Cardiac muscle cell (in vitro differentiated cells and primary cell): ENCODE measurements at regions not wholly inside any gene's neighbourhood (a gene's known extent, or its start where the extent isn't known, plus 50 kb on each side); places are given as distances from the start of the nearest gene placed in this dataset.
"Not testable (repeated sequence)": the region's sequence is repeated elsewhere in the genome, so short reads cannot be mapped to it uniquely, and the experiment has no call there.

ENCODE experiments used
- DNase-seq, 2 donors: peaks; one replicate each; pipeline versions ENCODE4 v3.0.0 to v3.0.0-alpha.2; 2010 to 2017; ENCODE audit warnings: low read depth in 1 of 2, low spot score in 1 of 2
- H3K27ac ChIP-seq: fragments of 200-600 bp; sonication (generic); 2 replicates; pipeline ENCODE4 v1.5.1; 2016
- H3K27me3 ChIP-seq: fragments of 200-600 bp; sonication (generic); 2 replicates; pipeline ENCODE4 v1.6.0; 2016; ENCODE audit warnings: control low read depth
- H3K36me3 ChIP-seq: fragments of 200-600 bp; sonication (generic); 2 replicates; pipeline ENCODE4 v1.5.1; 2016; ENCODE audit warnings: control low read depth
- H3K4me1 ChIP-seq: fragments of 200-600 bp; sonication (generic); 2 replicates; pipeline ENCODE4 v1.8.1; 2017; ENCODE audit warnings: low read depth, mild to moderate bottlenecking, mixed run types
- H3K4me3 ChIP-seq: fragments of 200-600 bp; sonication (generic); 2 replicates; pipeline ENCODE4 v1.5.1; 2016; ENCODE audit warnings: mild to moderate bottlenecking
- H3K9me3 ChIP-seq: fragments of 200-600 bp; sonication (generic); 2 replicates; pipeline ENCODE4 v1.5.1; 2017; ENCODE audit warnings: low read depth, mild to moderate bottlenecking, control low read depth
- CTCF ChIP-seq: IDR thresholded peaks from 2 replicates; pipeline ENCODE4 v1.5.1; 2012; ENCODE audit warnings: low read depth, mild to moderate bottlenecking, low read length

DNA sequence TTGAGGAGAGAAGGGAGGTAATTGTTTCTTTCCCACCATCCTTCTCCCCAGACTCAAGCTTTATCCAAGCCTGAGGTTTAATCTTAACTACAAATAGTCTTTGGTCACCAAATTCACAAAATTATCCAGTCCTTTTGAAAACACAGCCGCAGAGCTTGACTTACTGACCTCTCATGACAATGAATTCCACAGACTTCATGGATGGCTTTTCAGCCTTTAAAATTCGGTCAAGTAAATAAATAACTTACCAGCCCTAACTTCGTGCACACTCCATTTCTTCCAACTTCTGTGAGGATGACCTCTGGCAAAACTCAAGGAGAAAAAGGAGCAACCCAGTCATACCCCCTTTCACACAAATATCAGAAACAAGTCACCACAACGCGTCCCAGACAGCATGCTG lies 137.0 kb upstream of the CDKN3 start:
- H3K36me3 ChIP-seq = no peaks in the 10 kb centered on the region
- no peaks in the 10 kb centered on the region for H3K9me3 ChIP-seq
- no peak for TF ChIP-seq CTCF
- peaks cover 3% of the 10 kb centered on the region for H3K4me1 ChIP-seq
- DNase-seq = no peak
- H3K27me3 ChIP-seq = no peaks in the 10 kb centered on the region
- no peak overlapping the region for H3K27ac ChIP-seq
- H3K4me3 ChIP-seq = no peak overlapping the region

GRCh38 chr14:54261283-54261682 lies 135.5 kb upstream of the CDKN3 start:
- DNase-seq = peak in 1 of 2 donors; percentile 41
- no peaks in the 10 kb centered on the region for H3K36me3 ChIP-seq
- H3K27ac ChIP-seq = peak overlapping the region; percentile 31
- H3K4me1 ChIP-seq = peaks cover 3% of the 10 kb centered on the region
- H3K9me3 ChIP-seq = no peaks in the 10 kb centered on the region
- TF ChIP-seq CTCF = no peak
- no peaks in the 10 kb centered on the region for H3K27me3 ChIP-seq
- H3K4me3 ChIP-seq = no peak overlapping the region

DNA sequence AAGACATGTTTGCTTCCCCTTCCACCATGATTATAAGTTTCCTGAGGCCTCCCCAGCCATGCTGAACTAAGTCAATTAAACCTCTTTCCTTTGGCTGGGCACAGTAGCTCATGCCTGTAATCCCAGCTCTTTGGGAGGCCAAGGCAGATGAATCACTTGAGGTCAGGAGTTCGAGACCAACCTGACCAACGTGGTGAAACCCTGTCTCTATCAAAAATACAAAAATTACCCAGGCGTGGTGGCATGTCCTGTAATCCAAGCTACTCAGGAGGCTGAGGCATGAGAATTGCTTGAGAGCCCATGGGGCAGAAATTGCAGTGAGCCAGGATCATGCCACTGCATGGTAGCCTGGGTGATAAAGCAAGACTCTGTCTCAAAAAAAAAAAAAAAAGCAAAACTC lies 130.2 kb upstream of the CDKN3 start:
- H3K4me3 ChIP-seq, DNase-seq, H3K27ac ChIP-seq, H3K27me3 ChIP-seq, H3K36me3 ChIP-seq, H3K9me3 ChIP-seq, H3K4me1 ChIP-seq: not testable (repeated sequence)

- Histone ChIP-seq H3K4me1 (no peaks in the 10 kb centered on the region), H3K36me3 (no peaks in the 10 kb centered on the region), H3K4me3 (no peak overlapping the region), H3K27me3 (no peaks in the 10 kb centered on the region), H3K27ac (no peak overlapping the region), H3K9me3 (no peaks in the 10 kb centered on the region)
- TF ChIP-seq CTCF = no peak
- no peak for DNase-seq
Measured at GRCh38 chr14:54267172-54267571, 129.6 kb upstream of the CDKN3 start.

DNA sequence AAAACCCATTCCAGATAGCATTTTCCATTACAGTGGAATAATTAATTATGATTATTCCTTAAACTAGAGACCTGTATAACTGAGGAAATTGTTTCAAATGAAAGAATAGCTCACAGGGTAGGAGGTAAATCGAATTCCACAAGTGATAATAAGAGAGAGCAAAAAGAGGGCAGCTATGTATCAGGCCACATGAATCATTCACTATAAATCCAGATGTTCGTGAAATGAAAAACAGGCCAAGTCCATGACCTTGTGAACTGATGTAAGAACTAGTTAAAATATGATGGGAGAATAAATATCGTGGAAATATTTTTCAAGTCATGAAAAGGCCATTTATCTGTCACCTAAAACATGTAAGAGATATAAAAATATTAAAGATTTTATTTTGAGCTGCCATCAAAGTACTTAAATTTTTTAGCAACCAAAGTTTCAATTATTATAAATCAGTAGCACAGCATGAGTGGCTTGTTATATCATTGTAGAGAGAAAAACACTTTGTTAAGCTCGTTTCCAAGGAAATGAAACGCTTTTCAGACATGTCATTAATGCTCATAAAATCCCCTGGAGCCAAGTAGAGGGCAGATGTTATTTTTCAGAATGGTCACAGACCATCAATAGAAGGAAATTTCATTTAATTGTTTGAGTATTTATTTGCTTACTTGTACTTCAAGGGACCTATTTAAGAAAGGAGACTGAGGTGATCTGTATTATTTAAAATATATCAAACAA lies 120.6 kb upstream of the CDKN3 start:
- Histone ChIP-seq H3K4me3 (no peak overlapping the region), H3K27ac (no peak overlapping the region), H3K9me3 (no peaks in the 10 kb centered on the region), H3K4me1 (no peaks in the 10 kb centered on the region), H3K27me3 (no peaks in the 10 kb centered on the region), H3K36me3 (no peaks in the 10 kb centered on the region)
- TF ChIP-seq CTCF = no peak
- DNase-seq = no peak

- H3K27me3 ChIP-seq = no peaks in the 10 kb centered on the region
- H3K4me1 ChIP-seq = no peaks in the 10 kb centered on the region
- peak in 1 of 2 donors; percentile 12 for DNase-seq
- H3K36me3 ChIP-seq = no peaks in the 10 kb centered on the region
- no peaks in the 10 kb centered on the region for H3K9me3 ChIP-seq
- no peak overlapping the region for H3K4me3 ChIP-seq
- no peak overlapping the region for H3K27ac ChIP-seq
- TF ChIP-seq CTCF = no peak
Measured at GRCh38 chr14:54278087-54278486, 118.7 kb upstream of the CDKN3 start.
